ENCODE measurements at regions not wholly inside any gene's neighbourhood (a gene's known extent, or its start where the extent isn't known, plus 50 kb on each side); places are given as distances from the start of the nearest gene placed in this dataset.

DNA sequence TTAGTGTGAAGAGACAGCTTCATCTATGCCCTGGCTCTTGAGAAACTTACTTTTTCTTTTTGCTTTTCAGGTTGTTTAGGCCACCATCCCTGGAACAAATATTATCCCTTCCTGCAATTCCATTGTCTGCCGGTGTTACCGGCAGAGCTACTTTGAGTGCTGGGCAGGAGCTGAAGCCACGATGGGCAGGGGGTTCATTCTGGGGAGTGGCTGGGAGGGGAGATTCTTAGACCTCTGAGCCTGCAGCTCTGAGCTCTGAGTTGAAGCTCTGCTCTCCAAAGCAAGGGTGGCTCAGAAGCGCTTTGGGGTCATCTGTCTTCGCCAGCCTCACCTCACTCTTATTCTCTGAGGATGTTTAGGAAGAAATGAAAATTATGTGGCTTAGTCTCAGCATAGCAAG, 1066.6 kb upstream of the SLC10A2 start:
- TF ChIP-seq POLR2AphosphoS5 (IDR thresholded peaks at IDR 0.05) (no peak), POLR2A (IDR thresholded peaks at IDR 0.05; ENCODE audit: low read depth) (no peak), EP300 (IDR thresholded peaks at IDR 0.05) (no peak)
- TF ChIP-seq, protein P1, sequence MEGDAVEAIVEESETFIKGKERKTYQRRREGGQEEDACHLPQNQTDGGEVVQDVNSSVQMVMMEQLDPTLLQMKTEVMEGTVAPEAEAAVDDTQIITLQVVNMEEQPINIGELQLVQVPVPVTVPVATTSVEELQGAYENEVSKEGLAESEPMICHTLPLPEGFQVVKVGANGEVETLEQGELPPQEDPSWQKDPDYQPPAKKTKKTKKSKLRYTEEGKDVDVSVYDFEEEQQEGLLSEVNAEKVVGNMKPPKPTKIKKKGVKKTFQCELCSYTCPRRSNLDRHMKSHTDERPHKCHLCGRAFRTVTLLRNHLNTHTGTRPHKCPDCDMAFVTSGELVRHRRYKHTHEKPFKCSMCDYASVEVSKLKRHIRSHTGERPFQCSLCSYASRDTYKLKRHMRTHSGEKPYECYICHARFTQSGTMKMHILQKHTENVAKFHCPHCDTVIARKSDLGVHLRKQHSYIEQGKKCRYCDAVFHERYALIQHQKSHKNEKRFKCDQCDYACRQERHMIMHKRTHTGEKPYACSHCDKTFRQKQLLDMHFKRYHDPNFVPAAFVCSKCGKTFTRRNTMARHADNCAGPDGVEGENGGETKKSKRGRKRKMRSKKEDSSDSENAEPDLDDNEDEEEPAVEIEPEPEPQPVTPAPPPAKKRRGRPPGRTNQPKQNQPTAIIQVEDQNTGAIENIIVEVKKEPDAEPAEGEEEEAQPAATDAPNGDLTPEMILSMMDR (IDR thresholded peaks at IDR 0.05), result no peak

Measured in esophagus muscularis mucosa (tissue), 4 donors.